Muscle layer of duodenum (tissue), 2 donors: ENCODE measurements at regions not wholly inside any gene's neighbourhood (a gene's known extent, or its start where the extent isn't known, plus 50 kb on each side); places are given as distances from the start of the nearest gene placed in this dataset.
"Not testable (repeated sequence)": the region's sequence is repeated elsewhere in the genome, so short reads cannot be mapped to it uniquely, and the experiment has no call there.

Source experiments
- H3K27ac ChIP-seq: one replicate; pipeline ENCODE4 v1.7.0; 2013; ENCODE audit warnings: mild to moderate bottlenecking, low read length
- H3K27me3 ChIP-seq: one replicate; pipeline ENCODE4 v1.7.0; 2013; ENCODE audit warnings: low read depth, mild to moderate bottlenecking, control low read depth, low read length
- H3K36me3 ChIP-seq, 2 donors: one replicate each; pipeline ENCODE4 v1.7.0; 2013; ENCODE audit warnings: low read length in 2 of 2, control low read depth in 1 of 2, mild to moderate bottlenecking in 1 of 2; ENCODE audit not compliant: insufficient read depth in 2 of 2, control insufficient read depth in 1 of 2
- H3K4me1 ChIP-seq, 2 donors: one replicate each; pipeline ENCODE4 v1.7.0; 2013; ENCODE audit warnings: low read length in 2 of 2, mild to moderate bottlenecking in 2 of 2, control low read depth in 1 of 2, moderate library complexity in 1 of 2; ENCODE audit not compliant: insufficient read depth in 2 of 2, control insufficient read depth in 1 of 2
- H3K4me3 ChIP-seq, 2 donors: one replicate each; pipeline ENCODE4 v1.7.0; 2013; ENCODE audit warnings: low read length in 2 of 2, low read depth in 1 of 2, mild to moderate bottlenecking in 1 of 2
- H3K9me3 ChIP-seq, 2 donors: one replicate each; pipeline ENCODE4 v1.7.0; 2013; ENCODE audit warnings: low read length in 2 of 2, control low read depth in 1 of 2, mild to moderate bottlenecking in 1 of 2; ENCODE audit not compliant: control insufficient read depth in 1 of 2
- donor health status: healthy.

- Histone ChIP-seq H3K27ac (no peak overlapping the region), H3K36me3 (no peaks in the 10 kb centered on the region), H3K9me3 (no peaks in the 10 kb centered on the region), H3K4me3 (no peak overlapping the region), H3K27me3 (no peaks in the 10 kb centered on the region), H3K4me1 (peaks cover 0 to 8% of the 10 kb centered on the region in 2 donors)
These were observed 202.9 kb downstream of the NDUFA10 start for GRCh38 chr2:239822146-239822831.

DNA sequence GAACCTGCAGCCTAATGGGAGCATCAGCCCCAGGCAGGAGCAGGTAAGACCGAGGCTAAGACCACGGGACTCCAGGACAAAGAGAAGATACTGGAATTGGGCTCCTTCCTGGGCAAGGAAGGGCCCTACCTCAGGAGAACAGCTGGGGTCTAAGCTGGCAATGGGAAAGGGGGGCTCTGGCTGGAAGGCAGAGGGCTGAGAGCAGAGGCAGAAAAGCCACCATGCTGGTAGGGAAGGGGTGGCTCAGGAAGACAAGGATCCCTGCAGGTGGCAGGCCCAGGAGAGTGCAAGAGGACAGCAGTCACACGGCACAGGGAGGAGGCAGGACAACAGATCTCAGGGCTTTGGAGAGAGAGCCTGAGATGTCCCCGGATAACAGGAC lies 203.5 kb downstream of the NDUFA10 start:
- no peaks in the 10 kb centered on the region for H3K27me3 ChIP-seq
- no peak overlapping the region for H3K27ac ChIP-seq
- H3K4me1 ChIP-seq, result peaks cover 0 to 2% of the 10 kb centered on the region in 2 donors
- H3K36me3 ChIP-seq, result no peaks in the 10 kb centered on the region
- no peak overlapping the region for H3K4me3 ChIP-seq
- H3K9me3 ChIP-seq, result no peaks in the 10 kb centered on the region

DNA sequence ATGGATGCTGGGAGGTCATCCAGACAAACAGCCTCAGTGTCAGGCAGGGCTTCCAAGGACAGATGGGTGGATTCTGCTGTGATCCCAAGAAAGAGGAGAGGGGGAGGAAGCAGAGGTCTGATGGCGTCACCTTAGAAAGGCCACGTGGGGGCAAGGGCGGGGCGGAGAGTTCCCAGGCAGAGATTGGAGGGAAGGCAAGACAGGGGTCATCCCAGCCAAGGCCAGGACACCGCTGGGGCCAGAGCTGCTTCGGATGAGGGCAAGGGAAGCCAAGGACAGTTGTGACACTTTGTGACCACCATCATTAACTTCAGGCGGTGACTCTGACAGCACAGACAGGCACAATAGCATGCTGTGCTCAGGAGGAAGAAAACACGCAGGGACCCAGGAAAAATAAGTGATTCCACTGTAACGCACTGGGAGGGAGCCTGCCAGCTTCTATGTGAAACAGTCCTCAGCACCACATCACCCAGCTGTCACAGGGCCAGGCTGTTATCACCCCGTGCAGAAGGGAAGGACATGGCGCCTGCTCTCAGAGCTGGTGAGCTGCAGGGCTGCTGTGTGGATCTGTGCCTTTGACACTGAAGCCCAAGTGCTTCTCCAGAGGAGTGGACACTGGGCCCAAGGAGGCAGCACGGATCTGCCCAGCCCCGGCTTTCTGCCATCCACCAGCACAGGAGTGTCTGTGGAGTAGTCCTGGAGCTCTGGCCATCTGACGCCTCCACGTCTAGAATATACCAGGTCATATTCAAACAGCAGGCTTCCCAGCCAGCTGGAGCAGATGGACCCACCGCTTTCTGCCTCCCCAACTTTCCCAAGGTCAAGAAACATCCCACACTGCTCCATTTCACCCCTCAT lies 204.1 kb downstream of the NDUFA10 start:
- no peak overlapping the region for H3K27ac ChIP-seq
- H3K4me3 ChIP-seq, result no peak overlapping the region
- no peaks in the 10 kb centered on the region for H3K9me3 ChIP-seq
- H3K4me1 ChIP-seq, result peaks cover 0 to under 1% of the 10 kb centered on the region in 2 donors
- no peaks in the 10 kb centered on the region for H3K27me3 ChIP-seq
- H3K36me3 ChIP-seq, result no peaks in the 10 kb centered on the region

DNA sequence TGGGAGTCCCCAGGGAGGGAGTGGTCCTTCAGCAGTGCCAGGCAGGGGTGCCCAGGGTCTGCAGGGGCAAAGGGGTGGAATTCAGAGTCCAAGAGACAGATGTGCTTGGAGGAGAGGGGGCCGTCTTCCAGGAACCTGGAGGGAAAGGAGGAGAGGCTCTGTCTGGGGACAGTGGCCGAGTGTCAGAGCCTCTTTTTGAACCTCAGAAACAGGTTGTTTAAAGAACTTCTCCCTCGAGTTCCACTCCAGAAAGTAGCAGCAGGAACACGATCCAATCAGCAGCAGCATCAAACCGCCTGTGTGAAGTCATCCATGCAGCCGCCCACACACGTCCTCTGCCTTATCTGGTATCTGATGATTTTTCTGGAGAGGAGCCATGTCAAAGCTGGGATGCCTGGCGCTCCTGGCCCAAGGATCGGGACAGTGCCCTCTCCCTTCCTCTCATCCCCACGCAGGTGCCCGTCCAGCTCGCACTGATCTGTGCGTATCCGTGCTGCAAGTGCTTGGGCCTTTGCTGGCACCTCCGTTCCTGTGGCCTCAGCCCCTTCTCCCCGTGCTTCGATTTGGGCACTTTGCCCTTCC lies 205.1 kb downstream of the NDUFA10 start:
- H3K4me3 ChIP-seq, result no peak overlapping the region
- H3K27ac ChIP-seq, result no peak overlapping the region
- H3K4me1 ChIP-seq, result peaks cover 0 to 9% of the 10 kb centered on the region in 2 donors
- no peaks in the 10 kb centered on the region for H3K9me3 ChIP-seq
- no peaks in the 10 kb centered on the region for H3K36me3 ChIP-seq
- no peaks in the 10 kb centered on the region for H3K27me3 ChIP-seq

GRCh38 chr2:239819091-239819973 lies 205.8 kb downstream of the NDUFA10 start:
- H3K9me3 ChIP-seq, result no peaks in the 10 kb centered on the region
- no peaks in the 10 kb centered on the region for H3K27me3 ChIP-seq
- no peak overlapping the region for H3K4me3 ChIP-seq
- peaks cover 0 to 9% of the 10 kb centered on the region in 2 donors for H3K4me1 ChIP-seq
- no peaks in the 10 kb centered on the region for H3K36me3 ChIP-seq
- H3K27ac ChIP-seq, result no peak overlapping the region

DNA sequence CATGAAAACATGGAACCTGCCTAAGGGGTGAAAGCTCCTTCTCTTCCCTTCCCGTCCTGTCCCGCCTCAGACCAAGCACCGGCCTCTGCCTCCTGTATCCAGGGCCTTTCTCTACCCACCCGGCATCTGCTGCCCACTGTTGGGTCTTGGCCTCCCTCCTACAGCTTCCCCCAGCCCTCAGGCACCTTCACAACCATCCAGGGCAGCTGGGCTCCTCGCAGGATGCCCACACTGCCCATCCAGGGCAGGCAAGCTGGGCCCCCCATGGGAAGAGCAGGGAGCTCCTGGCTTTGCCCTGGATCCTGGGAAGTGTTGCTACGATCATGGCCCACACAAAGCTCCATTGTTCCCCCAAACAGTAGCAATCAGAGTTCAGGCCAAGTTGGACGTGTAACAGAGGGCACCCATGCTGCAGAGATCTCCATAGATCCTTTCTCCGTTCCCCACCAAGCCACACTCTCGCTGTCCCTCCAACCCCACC lies 206.6 kb downstream of the NDUFA10 start:
- Histone ChIP-seq H3K27me3 (no peaks in the 10 kb centered on the region), H3K36me3 (no peaks in the 10 kb centered on the region), H3K4me1 (peaks cover 0 to 10% of the 10 kb centered on the region in 2 donors), H3K9me3 (no peaks in the 10 kb centered on the region), H3K27ac (no peak overlapping the region), H3K4me3 (no peak overlapping the region)

DNA sequence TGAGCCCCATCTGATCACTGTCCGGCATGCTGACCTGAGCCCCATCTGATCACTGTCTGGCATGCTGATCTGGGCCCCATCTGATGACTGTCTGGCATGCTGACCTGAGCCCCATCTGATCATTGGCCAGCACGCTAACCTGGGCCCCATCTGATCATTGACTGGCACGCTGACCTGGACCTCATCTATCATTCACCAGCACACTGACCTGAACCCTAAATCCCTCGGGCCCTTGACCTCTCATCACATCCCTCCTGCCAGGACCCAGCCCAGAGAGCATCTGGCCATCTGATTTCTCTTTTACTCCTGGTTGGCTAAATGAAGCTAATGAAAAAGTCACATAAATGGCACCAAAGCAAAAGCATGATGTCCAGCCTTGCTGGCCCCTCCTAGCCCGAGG lies 207.1 kb downstream of the NDUFA10 start:
- Histone ChIP-seq H3K27me3 (no peaks in the 10 kb centered on the region), H3K27ac (no peak overlapping the region)

DNA sequence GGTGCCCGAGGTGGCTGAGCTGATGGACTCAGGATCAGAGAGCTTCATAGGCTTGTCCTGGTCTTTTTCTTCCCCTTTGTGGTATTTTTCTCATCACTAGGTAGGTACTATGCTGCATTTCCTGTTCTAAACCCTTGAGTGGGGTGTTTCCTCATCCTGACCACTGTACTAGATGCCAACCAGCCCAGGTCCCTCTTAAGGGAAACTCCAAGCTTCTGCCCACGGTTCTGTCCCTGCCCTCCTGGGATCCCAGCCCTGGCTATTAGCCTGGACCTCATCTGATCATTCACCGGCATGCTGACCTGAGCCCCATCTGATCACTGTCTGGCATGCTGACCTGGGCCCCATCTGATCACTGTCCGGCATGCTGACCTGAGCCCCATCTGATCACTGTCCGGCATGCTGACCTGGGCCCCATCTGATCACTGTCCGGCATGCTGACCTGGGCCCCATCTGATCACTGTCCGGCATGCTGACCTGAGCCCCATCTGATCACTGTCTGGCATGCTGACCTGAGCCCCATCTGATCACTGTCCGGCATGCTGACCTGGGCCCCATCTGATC lies 207.6 kb downstream of the NDUFA10 start:
- not testable (repeated sequence) for H3K4me3 ChIP-seq, H3K27me3 ChIP-seq, H3K9me3 ChIP-seq, H3K27ac ChIP-seq, H3K36me3 ChIP-seq
- peaks cover 0 to 18% of the 10 kb centered on the region in 2 donors for H3K4me1 ChIP-seq

More for the DNA sequence above, 207.1 kb downstream of the NDUFA10 start:
- Histone ChIP-seq H3K4me1 (peaks cover 0 to 15% of the 10 kb centered on the region in 2 donors), H3K36me3 (no peaks in the 10 kb centered on the region), H3K4me3 (no peak overlapping the region), H3K9me3 (no peaks in the 10 kb centered on the region)

GRCh38 chr2:239816576-239817467 lies 208.3 kb downstream of the NDUFA10 start:
- H3K4me3 ChIP-seq, result no peak overlapping the region
- H3K27ac ChIP-seq, result no peak overlapping the region
- H3K27me3 ChIP-seq, result no peaks in the 10 kb centered on the region
- H3K4me1 ChIP-seq, result peaks cover 0 to 18% of the 10 kb centered on the region in 2 donors
- H3K9me3 ChIP-seq, result no peaks in the 10 kb centered on the region
- no peaks in the 10 kb centered on the region for H3K36me3 ChIP-seq

GRCh38 chr2:239815671-239816070 lies 209.5 kb downstream of the NDUFA10 start:
- Histone ChIP-seq H3K27me3 (no peaks in the 10 kb centered on the region), H3K4me3 (no peak overlapping the region), H3K9me3 (no peaks in the 10 kb centered on the region), H3K36me3 (no peaks in the 10 kb centered on the region), H3K27ac (no peak overlapping the region), H3K4me1 (peaks cover 0 to 18% of the 10 kb centered on the region in 2 donors)
